WTC11 (cell line): ENCODE measurements at regions not wholly inside any gene's neighbourhood (a gene's known extent, or its start where the extent isn't known, plus 50 kb on each side); places are given as distances from the start of the nearest gene placed in this dataset.

Experiments used
- ATAC-seq: fragments of 200-7000 bp; cut with Tn5 transposase; 2 replicates; pipeline ENCODE4 v1.10.0; 2021; ENCODE audit warnings: mild to moderate bottlenecking, moderate library complexity
- CTCF ChIA-PET: fragments of 300-600 bp; sonication (Branson Sonifier 250); formaldehyde crosslinking; loops from one replicate; lab custom pipeline; 2021; ENCODE audit warnings: antibody characterized with exemption; lab: Charles Lee
- POLR2A ChIA-PET: fragments of 350-600 bp; sonication (Branson Sonifier 250); formaldehyde crosslinking; loops from one replicate; lab custom pipeline; 2021; ENCODE audit warnings: antibody characterized with exemption; lab: Charles Lee
- DNase-seq: peaks from one replicate; pipeline ENCODE4 v3.0.0; 2021; ENCODE audit warnings: low spot score
- H3K27ac Mint-ChIP-seq: 2 replicates; pipeline ENCODE4 v1.8.0; 2021; ENCODE audit warnings: mixed read lengths
- H3K27me3 Mint-ChIP-seq: 2 replicates; pipeline ENCODE4 v1.8.0; 2021; ENCODE audit warnings: low read depth, mild to moderate bottlenecking, moderate library complexity, mixed read lengths
- H3K36me3 Mint-ChIP-seq: 2 replicates; pipeline ENCODE4 v1.8.0; 2021; ENCODE audit warnings: mixed read lengths
- H3K4me1 Mint-ChIP-seq: 2 replicates; pipeline ENCODE4 v1.8.0; 2022; ENCODE audit warnings: mixed read lengths
- H3K4me3 Mint-ChIP-seq: 2 replicates; pipeline ENCODE4 v1.8.0; 2021; ENCODE audit warnings: mild to moderate bottlenecking, moderate library complexity, mixed read lengths
- H3K9me3 Mint-ChIP-seq: 2 replicates; pipeline ENCODE4 v1.8.0; 2021; ENCODE audit warnings: mixed read lengths
- AFF4 ChIP-seq: sonication (generic); formaldehyde crosslinking; IDR thresholded peaks from 2 replicates; pipeline ENCODE4 v1.8.1; 2023; ENCODE audit warnings: mild to moderate bottlenecking, missing genetic modification reagents, borderline replicate concordance
- ATF1 ChIP-seq: sonication (generic); formaldehyde crosslinking; IDR thresholded peaks from 2 replicates; pipeline ENCODE4 v1.8.1; 2023; ENCODE audit warnings: mild to moderate bottlenecking, moderate library complexity, missing genetic modification reagents
- CREM ChIP-seq: sonication (generic); formaldehyde crosslinking; IDR thresholded peaks from 2 replicates; pipeline ENCODE4 v1.8.1; 2022; ENCODE audit warnings: mild to moderate bottlenecking, missing genetic modification reagents, moderate library complexity
- CTCF ChIP-seq: fragments of 200-600 bp; IDR thresholded peaks from 2 replicates; pipeline ENCODE4 v1.8.0; 2022; ENCODE audit warnings: antibody characterized with exemption
- ELF4 ChIP-seq: sonication (generic); formaldehyde crosslinking; IDR thresholded peaks from 2 replicates; pipeline ENCODE4 v1.8.1; 2022; ENCODE audit warnings: low read depth, mild to moderate bottlenecking, moderate library complexity, missing genetic modification reagents
- EMX1 ChIP-seq: fragments of 250-450 bp; sonication (Bioruptor Pico); IDR thresholded peaks from 2 replicates; pipeline ENCODE4 v1.8.0; 2021; ENCODE audit warnings: mild to moderate bottlenecking
- JAZF1 ChIP-seq: fragments of 250-450 bp; sonication (Bioruptor Pico); IDR thresholded peaks from 2 replicates; pipeline ENCODE4 v1.9.0; 2021; ENCODE audit warnings: moderate library complexity, mild to moderate bottlenecking, inconsistent platforms
- JUN ChIP-seq: sonication (generic); formaldehyde crosslinking; IDR thresholded peaks from 2 replicates; pipeline ENCODE4 v1.8.0; 2023; ENCODE audit warnings: mild to moderate bottlenecking, missing genetic modification reagents
- NFATC4 ChIP-seq: fragments of 250-450 bp; sonication (Bioruptor Pico); IDR thresholded peaks from 2 replicates; pipeline ENCODE4 v1.9.0; 2021; ENCODE audit warnings: mild to moderate bottlenecking
- NFYB ChIP-seq: sonication (generic); formaldehyde crosslinking; conservative IDR thresholded peaks from 2 replicates; pipeline ENCODE4 v1.8.0; 2022; ENCODE audit warnings: low read depth, missing genetic modification reagents
- PRRX2 ChIP-seq: fragments of 250-450 bp; sonication (Bioruptor Pico); IDR thresholded peaks from 2 replicates; pipeline ENCODE4 v1.8.0; 2021; ENCODE audit warnings: mild to moderate bottlenecking
- STAT6 ChIP-seq: sonication (generic); formaldehyde crosslinking; conservative IDR thresholded peaks from 2 replicates; pipeline ENCODE4 v1.8.1; 2023; ENCODE audit warnings: mild to moderate bottlenecking, low read depth, missing genetic modification reagents, moderate library complexity
- ZNF138 ChIP-seq: sonication (generic); formaldehyde crosslinking; conservative IDR thresholded peaks from 2 replicates; pipeline ENCODE4 v1.8.1; 2022; ENCODE audit warnings: mild to moderate bottlenecking, moderate library complexity, missing genetic modification reagents
- ZNF263 ChIP-seq: sonication (generic); formaldehyde crosslinking; IDR thresholded peaks from 2 replicates; pipeline ENCODE4 v1.8.1; 2022; ENCODE audit warnings: low read depth, mild to moderate bottlenecking, moderate library complexity, missing genetic modification reagents
- TF ChIP-seq, protein P1 (sequence below): fragments of 250-450 bp; sonication (Bioruptor Pico); IDR thresholded peaks from 2 replicates; pipeline ENCODE4 v2.1.2; 2022; ENCODE audit warnings: mild to moderate bottlenecking, moderate library complexity
- TF ChIP-seq, protein P2 (sequence below): sonication (generic); formaldehyde crosslinking; IDR thresholded peaks from 2 replicates; pipeline ENCODE4 v1.8.1; 2023; ENCODE audit warnings: mild to moderate bottlenecking, missing genetic modification reagents, moderate library complexity
- TF ChIP-seq, protein P3 (sequence below): sonication (generic); formaldehyde crosslinking; IDR thresholded peaks from 2 replicates; pipeline ENCODE4 v1.8.0; 2022; ENCODE audit warnings: mild to moderate bottlenecking, missing genetic modification reagents
- TF ChIP-seq, protein P4 (sequence below): sonication (generic); formaldehyde crosslinking; IDR thresholded peaks from 2 replicates; pipeline ENCODE4 v1.8.0; 2023; ENCODE audit warnings: missing genetic modification reagents, mild to moderate bottlenecking, borderline replicate concordance
- TF ChIP-seq, protein P5 (sequence below): sonication (generic); formaldehyde crosslinking; conservative IDR thresholded peaks from 2 replicates; pipeline ENCODE4 v1.8.1; 2022; ENCODE audit warnings: mild to moderate bottlenecking, missing genetic modification reagents

DNA sequence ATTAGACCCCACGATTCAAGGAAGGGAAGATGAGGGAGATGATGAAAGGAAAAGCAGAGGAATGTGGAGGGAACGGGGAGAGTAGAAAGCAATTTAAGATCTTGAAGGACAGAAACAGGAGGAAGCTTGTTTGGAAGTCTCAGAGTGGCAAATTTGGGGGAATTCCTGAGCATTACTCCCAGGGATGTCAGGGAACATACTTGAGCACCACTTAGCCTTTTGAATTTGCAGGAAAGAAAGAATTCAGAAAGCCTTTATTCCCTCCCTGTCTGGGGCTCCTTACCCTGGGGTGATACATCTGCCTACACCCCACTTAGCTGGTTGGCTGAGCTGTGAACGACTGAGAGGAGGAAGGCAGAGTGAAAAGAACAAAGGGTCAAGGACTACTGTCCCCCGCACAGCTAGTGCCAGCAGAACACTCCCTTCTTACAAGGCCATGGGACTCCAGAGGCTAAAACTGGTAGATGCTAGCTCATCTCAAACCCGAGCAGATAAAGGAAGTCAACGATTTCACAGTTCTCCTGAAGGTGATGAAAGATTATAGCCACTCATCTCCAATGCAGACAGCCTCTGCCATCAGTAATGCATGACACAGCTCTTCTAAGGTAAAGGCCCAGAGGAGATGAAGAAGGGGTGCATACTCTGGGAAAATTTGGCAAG, 84.0 kb upstream of the AKIP1 start (continued):
- TF ChIP-seq STAT6 (CRISPR knock-in tag) (no peak), ZNF263 (CRISPR knock-in tag) (no peak), AFF4 (CRISPR knock-in tag) (no peak), ELF4 (no peak), PRRX2 (CRISPR knock-in tag) (no peak)
- TF ChIP-seq, protein P1, sequence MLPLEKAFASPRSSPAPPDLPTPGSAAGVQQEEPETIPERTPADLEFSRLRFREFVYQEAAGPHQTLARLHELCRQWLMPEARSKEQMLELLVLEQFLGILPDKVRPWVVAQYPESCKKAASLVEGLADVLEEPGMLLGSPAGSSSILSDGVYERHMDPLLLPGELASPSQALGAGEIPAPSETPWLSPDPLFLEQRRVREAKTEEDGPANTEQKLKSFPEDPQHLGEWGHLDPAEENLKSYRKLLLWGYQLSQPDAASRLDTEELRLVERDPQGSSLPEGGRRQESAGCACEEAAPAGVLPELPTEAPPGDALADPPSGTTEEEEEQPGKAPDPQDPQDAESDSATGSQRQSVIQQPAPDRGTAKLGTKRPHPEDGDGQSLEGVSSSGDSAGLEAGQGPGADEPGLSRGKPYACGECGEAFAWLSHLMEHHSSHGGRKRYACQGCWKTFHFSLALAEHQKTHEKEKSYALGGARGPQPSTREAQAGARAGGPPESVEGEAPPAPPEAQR (CRISPR knock-in tag) = no peak
- TF ChIP-seq, protein P2, sequence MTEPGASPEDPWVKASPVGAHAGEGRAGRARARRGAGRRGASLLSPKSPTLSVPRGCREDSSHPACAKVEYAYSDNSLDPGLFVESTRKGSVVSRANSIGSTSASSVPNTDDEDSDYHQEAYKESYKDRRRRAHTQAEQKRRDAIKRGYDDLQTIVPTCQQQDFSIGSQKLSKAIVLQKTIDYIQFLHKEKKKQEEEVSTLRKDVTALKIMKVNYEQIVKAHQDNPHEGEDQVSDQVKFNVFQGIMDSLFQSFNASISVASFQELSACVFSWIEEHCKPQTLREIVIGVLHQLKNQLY (CRISPR knock-in tag) = no peak

GRCh38 chr11:8828046-8828445, 82.9 kb upstream of the AKIP1 start:
- H3K4me1 Mint-ChIP-seq = peaks cover 14% of the 10 kb centered on the region
- H3K27ac Mint-ChIP-seq = no peak overlapping the region
- no peak for DNase-seq
- no peaks in the 10 kb centered on the region for H3K27me3 Mint-ChIP-seq
- POLR2A ChIA-PET = no interaction called here
- TF ChIP-seq, protein P3, sequence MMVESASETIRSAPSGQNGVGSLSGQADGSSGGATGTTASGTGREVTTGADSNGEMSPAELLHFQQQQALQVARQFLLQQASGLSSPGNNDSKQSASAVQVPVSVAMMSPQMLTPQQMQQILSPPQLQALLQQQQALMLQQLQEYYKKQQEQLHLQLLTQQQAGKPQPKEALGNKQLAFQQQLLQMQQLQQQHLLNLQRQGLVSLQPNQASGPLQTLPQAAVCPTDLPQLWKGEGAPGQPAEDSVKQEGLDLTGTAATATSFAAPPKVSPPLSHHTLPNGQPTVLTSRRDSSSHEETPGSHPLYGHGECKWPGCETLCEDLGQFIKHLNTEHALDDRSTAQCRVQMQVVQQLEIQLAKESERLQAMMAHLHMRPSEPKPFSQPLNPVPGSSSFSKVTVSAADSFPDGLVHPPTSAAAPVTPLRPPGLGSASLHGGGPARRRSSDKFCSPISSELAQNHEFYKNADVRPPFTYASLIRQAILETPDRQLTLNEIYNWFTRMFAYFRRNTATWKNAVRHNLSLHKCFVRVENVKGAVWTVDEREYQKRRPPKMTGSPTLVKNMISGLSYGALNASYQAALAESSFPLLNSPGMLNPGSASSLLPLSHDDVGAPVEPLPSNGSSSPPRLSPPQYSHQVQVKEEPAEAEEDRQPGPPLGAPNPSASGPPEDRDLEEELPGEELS (CRISPR knock-in tag) = no peak
- TF ChIP-seq NFATC4 (no peak), ZNF138 (CRISPR knock-in tag) (no peak), CTCF (no peak), ATF1 (no peak), JAZF1 (CRISPR knock-in tag) (no peak), JUN (CRISPR knock-in tag) (no peak), NFYB (no peak), CREM (CRISPR knock-in tag) (no peak), EMX1 (CRISPR knock-in tag) (no peak)
- TF ChIP-seq, protein P4, sequence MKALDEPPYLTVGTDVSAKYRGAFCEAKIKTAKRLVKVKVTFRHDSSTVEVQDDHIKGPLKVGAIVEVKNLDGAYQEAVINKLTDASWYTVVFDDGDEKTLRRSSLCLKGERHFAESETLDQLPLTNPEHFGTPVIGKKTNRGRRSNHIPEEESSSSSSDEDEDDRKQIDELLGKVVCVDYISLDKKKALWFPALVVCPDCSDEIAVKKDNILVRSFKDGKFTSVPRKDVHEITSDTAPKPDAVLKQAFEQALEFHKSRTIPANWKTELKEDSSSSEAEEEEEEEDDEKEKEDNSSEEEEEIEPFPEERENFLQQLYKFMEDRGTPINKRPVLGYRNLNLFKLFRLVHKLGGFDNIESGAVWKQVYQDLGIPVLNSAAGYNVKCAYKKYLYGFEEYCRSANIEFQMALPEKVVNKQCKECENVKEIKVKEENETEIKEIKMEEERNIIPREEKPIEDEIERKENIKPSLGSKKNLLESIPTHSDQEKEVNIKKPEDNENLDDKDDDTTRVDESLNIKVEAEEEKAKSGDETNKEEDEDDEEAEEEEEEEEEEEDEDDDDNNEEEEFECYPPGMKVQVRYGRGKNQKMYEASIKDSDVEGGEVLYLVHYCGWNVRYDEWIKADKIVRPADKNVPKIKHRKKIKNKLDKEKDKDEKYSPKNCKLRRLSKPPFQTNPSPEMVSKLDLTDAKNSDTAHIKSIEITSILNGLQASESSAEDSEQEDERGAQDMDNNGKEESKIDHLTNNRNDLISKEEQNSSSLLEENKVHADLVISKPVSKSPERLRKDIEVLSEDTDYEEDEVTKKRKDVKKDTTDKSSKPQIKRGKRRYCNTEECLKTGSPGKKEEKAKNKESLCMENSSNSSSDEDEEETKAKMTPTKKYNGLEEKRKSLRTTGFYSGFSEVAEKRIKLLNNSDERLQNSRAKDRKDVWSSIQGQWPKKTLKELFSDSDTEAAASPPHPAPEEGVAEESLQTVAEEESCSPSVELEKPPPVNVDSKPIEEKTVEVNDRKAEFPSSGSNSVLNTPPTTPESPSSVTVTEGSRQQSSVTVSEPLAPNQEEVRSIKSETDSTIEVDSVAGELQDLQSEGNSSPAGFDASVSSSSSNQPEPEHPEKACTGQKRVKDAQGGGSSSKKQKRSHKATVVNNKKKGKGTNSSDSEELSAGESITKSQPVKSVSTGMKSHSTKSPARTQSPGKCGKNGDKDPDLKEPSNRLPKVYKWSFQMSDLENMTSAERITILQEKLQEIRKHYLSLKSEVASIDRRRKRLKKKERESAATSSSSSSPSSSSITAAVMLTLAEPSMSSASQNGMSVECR = no peak
- TF ChIP-seq, protein P5, sequence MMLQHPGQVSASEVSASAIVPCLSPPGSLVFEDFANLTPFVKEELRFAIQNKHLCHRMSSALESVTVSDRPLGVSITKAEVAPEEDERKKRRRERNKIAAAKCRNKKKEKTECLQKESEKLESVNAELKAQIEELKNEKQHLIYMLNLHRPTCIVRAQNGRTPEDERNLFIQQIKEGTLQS = no peak
- H3K36me3 Mint-ChIP-seq = no peaks in the 10 kb centered on the region; the same call in 1 of the 2 replicates
- CTCF ChIA-PET = interaction anchor here (0.9 to 2.5 kb wide), 2 partner anchors 14 to 17 kb away, joined by 3 to 8 read pairs; a partner anchor contains a TSS
- no peak overlapping the region for H3K4me3 Mint-ChIP-seq
- H3K9me3 Mint-ChIP-seq = no peaks in the 10 kb centered on the region
- no peak for ATAC-seq
